ENCODE measurements at regions not wholly inside any gene's neighbourhood (a gene's known extent, or its start where the extent isn't known, plus 50 kb on each side); places are given as distances from the start of the nearest gene placed in this dataset.
"Not testable (repeated sequence)": the region's sequence is repeated elsewhere in the genome, so short reads cannot be mapped to it uniquely, and the experiment has no call there.

GRCh38 chr12:131333136-131333535, 377.8 kb upstream of the SFSWAP start:
- no peak for DNase-seq (ENCODE audit: low read depth)
- H3K4me3 ChIP-seq (ENCODE audit: control insufficient read depth, low read depth, low read length): no peak overlapping the region
- TF ChIP-seq CTCF (IDR thresholded peaks at IDR 0.05; ENCODE audit: control insufficient read depth, insufficient read depth, low read depth, low read length, missing control alignments): no peak

- no peak overlapping the region for H3K4me3 ChIP-seq (ENCODE audit: control insufficient read depth, low read depth, low read length)
- no peak for DNase-seq (ENCODE audit: low read depth)
- TF ChIP-seq CTCF (IDR thresholded peaks at IDR 0.05; ENCODE audit: control insufficient read depth, insufficient read depth, low read depth, low read length, missing control alignments): no peak
Measured at GRCh38 chr12:131333621-131334440, 377.1 kb upstream of the SFSWAP start.

GRCh38 chr12:131334835-131335234, 376.1 kb upstream of the SFSWAP start:
- no peak for DNase-seq (ENCODE audit: low read depth)
- TF ChIP-seq CTCF (IDR thresholded peaks at IDR 0.05; ENCODE audit: control insufficient read depth, insufficient read depth, low read depth, low read length, missing control alignments): no peak
- H3K4me3 ChIP-seq (ENCODE audit: control insufficient read depth, low read depth, low read length): no peak overlapping the region

- TF ChIP-seq CTCF (IDR thresholded peaks at IDR 0.05; ENCODE audit: control insufficient read depth, insufficient read depth, low read depth, low read length, missing control alignments): no peak
- no peak overlapping the region for H3K4me3 ChIP-seq (ENCODE audit: control insufficient read depth, low read depth, low read length)
- DNase-seq (ENCODE audit: low read depth): no peak
Measured at GRCh38 chr12:131335456-131335855, 375.4 kb upstream of the SFSWAP start.

- not testable (repeated sequence) for DNase-seq (ENCODE audit: low read depth); H3K4me3 ChIP-seq (ENCODE audit: control insufficient read depth, low read depth, low read length)
Measured at GRCh38 chr12:131337861-131338260, 373.0 kb upstream of the SFSWAP start.

DNA sequence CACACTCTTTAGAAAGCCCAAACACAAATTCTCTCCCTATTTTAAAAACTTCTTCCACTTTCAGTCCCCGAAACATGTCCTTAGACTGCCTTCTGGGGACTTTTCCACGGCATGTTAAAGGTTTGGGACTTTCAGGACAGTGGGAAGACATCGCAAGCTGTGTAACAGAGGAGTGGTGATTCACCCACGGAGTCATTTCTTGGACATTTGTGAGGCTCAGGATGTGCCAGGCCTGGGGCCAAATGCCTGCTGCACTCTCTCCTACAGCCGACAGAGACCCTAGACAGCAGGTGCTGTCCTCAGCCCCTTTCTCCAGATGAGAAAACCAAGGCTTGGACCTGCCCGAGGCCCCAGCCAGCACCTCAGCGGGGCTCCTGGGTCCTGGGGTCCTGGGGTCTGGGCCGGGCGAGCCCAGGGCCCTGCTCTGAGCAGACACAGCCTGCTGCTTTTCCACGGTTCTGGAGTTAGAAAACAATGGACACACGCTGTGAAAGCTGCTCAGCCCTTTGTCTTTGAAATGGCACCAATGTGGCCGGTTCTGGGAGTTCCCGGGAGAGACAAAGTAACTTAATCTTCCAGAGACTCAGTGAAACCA, 370.2 kb upstream of the SFSWAP start:
- TF ChIP-seq CTCF (IDR thresholded peaks at IDR 0.05; ENCODE audit: control insufficient read depth, insufficient read depth, low read depth, low read length, missing control alignments): no peak
- DNase-seq (ENCODE audit: low read depth): no peak
- H3K4me3 ChIP-seq (ENCODE audit: control insufficient read depth, low read depth, low read length): no peak overlapping the region

- not testable (repeated sequence) for DNase-seq (ENCODE audit: low read depth); H3K4me3 ChIP-seq (ENCODE audit: control insufficient read depth, low read depth, low read length)
Measured at GRCh38 chr12:131341608-131342007, 369.3 kb upstream of the SFSWAP start.

DNA sequence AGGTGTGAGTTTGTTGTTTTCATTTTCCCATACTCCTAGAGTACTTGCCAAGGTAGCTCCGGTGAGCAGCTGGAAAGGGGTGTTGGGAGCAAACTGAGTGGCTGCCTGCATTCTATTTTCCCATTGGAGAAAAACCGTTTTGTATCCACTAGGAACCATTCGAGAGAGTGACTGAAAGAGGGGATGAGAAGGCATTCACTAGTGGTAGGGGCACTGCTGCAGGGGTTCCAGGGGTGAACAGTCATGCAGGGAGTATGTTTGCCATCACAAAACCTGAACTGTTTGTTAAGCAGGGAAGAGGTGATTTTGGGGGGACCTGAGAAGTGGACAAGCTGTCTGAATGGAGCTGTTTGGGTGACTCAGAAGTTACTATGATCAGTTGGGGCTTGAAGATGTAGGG, 367.5 kb upstream of the SFSWAP start:
- DNase-seq (ENCODE audit: low read depth); H3K4me3 ChIP-seq (ENCODE audit: control insufficient read depth, low read depth, low read length): not testable (repeated sequence)

GRCh38 chr12:131344715-131345520, 366.0 kb upstream of the SFSWAP start:
- H3K4me3 ChIP-seq (ENCODE audit: control insufficient read depth, low read depth, low read length); DNase-seq (ENCODE audit: low read depth): not testable (repeated sequence)
